IMR-90 (cell line): ENCODE measurements at regions not wholly inside any gene's neighbourhood (a gene's known extent, or its start where the extent isn't known, plus 50 kb on each side); places are given as distances from the start of the nearest gene placed in this dataset.

Experiments used
- ATAC-seq: fragments of 200-7000 bp; cut with Tn5 transposase; 2 replicates; pipeline ENCODE4 v1.9.1; 2020; ENCODE audit warnings: low read depth, mild to moderate bottlenecking, moderate library complexity
- BruUV-seq: library from RNA; stranded (reverse); fragments of 400-500 nt; replicated peaks from 2 replicates; lab custom pipeline; 2021; lab: Mats Ljungman, UMichigan
- CTCF ChIA-PET: fragments of 300-600 bp; formaldehyde crosslinking; extraction: SDS; loops from one replicate; lab custom pipeline; 2021; ENCODE audit warnings: antibody characterized with exemption; lab: Yijun Ruan, JAX
- POLR2A ChIA-PET: fragments of 300-600 bp; sonication (Branson Sonifier 250); formaldehyde crosslinking; loops from one replicate; lab custom pipeline; 2022; ENCODE audit warnings: antibody characterized with exemption; ENCODE audit not compliant: unreplicated experiment; lab: Charles Lee
- DNase-seq: peaks from one replicate; pipeline ENCODE4 v3.0.0; 2013
- H2AFZ ChIP-seq: replicated peaks from 2 replicates; pipeline ENCODE3; 2013; ENCODE audit warnings: low read length, mild to moderate bottlenecking; ENCODE audit not compliant: poor library complexity
- H2AK5ac ChIP-seq: 2 replicates; pipeline ENCODE4 v1.6.1; 2013; ENCODE audit warnings: low read depth, low read length, inconsistent platforms
- H2AK9ac ChIP-seq: replicated peaks from 2 replicates; pipeline ENCODE3; 2013; ENCODE audit warnings: mild to moderate bottlenecking, low read depth, low read length, moderate library complexity; ENCODE audit not compliant: poor library complexity
- H2BK120ac ChIP-seq: 2 replicates; pipeline ENCODE4 v1.6.1; 2013; ENCODE audit warnings: low read depth, low read length, inconsistent platforms
- H2BK15ac ChIP-seq: 3 replicates; pipeline ENCODE4 v1.6.1; 2013; ENCODE audit warnings: low read depth, low read length, inconsistent platforms
- H2BK20ac ChIP-seq: 2 replicates; pipeline ENCODE4 v1.6.1; 2013; ENCODE audit warnings: low read depth, mild to moderate bottlenecking, inconsistent platforms, low read length, moderate library complexity
- H2BK5ac ChIP-seq: 2 replicates; pipeline ENCODE4 v1.6.1; 2013; ENCODE audit warnings: mild to moderate bottlenecking, low read depth, low read length, inconsistent platforms; ENCODE audit not compliant: poor library complexity, severe bottlenecking
- H3K14ac ChIP-seq: replicated peaks from 2 replicates; pipeline ENCODE4 v1.6.1; 2013; ENCODE audit warnings: low read depth, low read length, inconsistent platforms
- H3K18ac ChIP-seq: 2 replicates; pipeline ENCODE4 v1.6.1; 2013; ENCODE audit warnings: low read depth, low read length, control low read depth
- H3K23ac ChIP-seq: 2 replicates; pipeline ENCODE4 v1.6.1; 2013; ENCODE audit warnings: low read depth, low read length, inconsistent platforms
- H3K27ac ChIP-seq: 2 replicates; pipeline ENCODE4 v1.5.1; 2013; ENCODE audit warnings: mild to moderate bottlenecking, control low read depth, low read length; ENCODE audit not compliant: insufficient read depth
- H3K27me3 ChIP-seq: 2 replicates; pipeline ENCODE4 v1.6.1; 2013; ENCODE audit warnings: low read length; ENCODE audit not compliant: control insufficient read depth, insufficient read depth
- H3K36me3 ChIP-seq: 2 replicates; pipeline ENCODE4 v1.6.1; 2013; ENCODE audit warnings: low read length, mixed read lengths; ENCODE audit not compliant: control insufficient read depth, insufficient read depth
- H3K4ac ChIP-seq: 2 replicates; pipeline ENCODE4 v1.6.1; 2013; ENCODE audit warnings: low read depth, low read length, inconsistent platforms
- H3K4me1 ChIP-seq: 2 replicates; pipeline ENCODE4 v1.6.1; 2013; ENCODE audit warnings: low read length, mixed read lengths; ENCODE audit not compliant: control insufficient read depth, insufficient read depth
- H3K4me2 ChIP-seq: 2 replicates; pipeline ENCODE4 v1.6.1; 2013; ENCODE audit warnings: low read depth, mild to moderate bottlenecking, control low read depth, low read length, moderate library complexity
- H3K4me3 ChIP-seq: 2 replicates; pipeline ENCODE4 v1.5.1; 2013; ENCODE audit warnings: low read depth, mild to moderate bottlenecking, control low read depth, low read length, moderate library complexity; ENCODE audit not compliant: insufficient read depth
- H3K56ac ChIP-seq: 2 replicates; pipeline ENCODE4 v1.6.1; 2013; ENCODE audit warnings: low read length, inconsistent platforms; ENCODE audit not compliant: insufficient read depth; ENCODE audit errors: extremely low read depth
- H3K79me1 ChIP-seq, 2 experiments: 2 replicates each; pipeline ENCODE4 v1.6.1; 2013; ENCODE audit warnings: low read length in 2 of 2, inconsistent platforms in 1 of 2, low read depth in 1 of 2
- H3K9ac ChIP-seq: 2 replicates; pipeline ENCODE4 v1.6.1; 2013; ENCODE audit warnings: low read depth, low read length, control low read depth
- H3K9me1 ChIP-seq: 2 replicates; pipeline ENCODE4 v1.6.1; 2013; ENCODE audit warnings: low read length, inconsistent platforms; ENCODE audit not compliant: insufficient read depth
- H3K9me3 ChIP-seq: 2 replicates; pipeline ENCODE4 v1.6.1; 2013; ENCODE audit warnings: low read length; ENCODE audit not compliant: control insufficient read depth, insufficient read depth
- H4K20me1 ChIP-seq: 2 replicates; pipeline ENCODE4 v1.6.1; 2013; ENCODE audit warnings: low read length, inconsistent platforms; ENCODE audit not compliant: insufficient read depth
- H4K5ac ChIP-seq: 2 replicates; pipeline ENCODE4 v1.6.1; 2013; ENCODE audit warnings: mild to moderate bottlenecking, low read depth, low read length, control low read depth
- H4K8ac ChIP-seq, 2 experiments: 2 replicates each; pipeline ENCODE4 v1.6.1; 2013; ENCODE audit warnings: low read depth in 2 of 2, low read length in 2 of 2, control low read depth in 1 of 2, inconsistent platforms in 1 of 2
- H4K91ac ChIP-seq: 2 replicates; pipeline ENCODE4 v1.6.1; 2013; ENCODE audit warnings: low read depth, low read length, inconsistent platforms; ENCODE audit not compliant: insufficient read depth
- BHLHE40 ChIP-seq: fragments of 150-350 bp; IDR thresholded peaks from 2 replicates; pipeline ENCODE4 v1.6.1; 2016; ENCODE audit warnings: mild to moderate bottlenecking, low read depth, low read length
- CEBPB ChIP-seq: IDR thresholded peaks from 2 replicates; pipeline ENCODE4 v1.6.1; 2012; ENCODE audit warnings: low read depth, low read length, improper control_type of control experiment
- CHD1 ChIP-seq: IDR thresholded peaks from 2 replicates; pipeline ENCODE4 v1.6.1; 2012; ENCODE audit warnings: low read depth, low read length, improper control_type of control experiment
- CTCF ChIP-seq: conservative IDR thresholded peaks from 2 replicates; pipeline ENCODE4 v1.5.1; 2012; ENCODE audit warnings: mild to moderate bottlenecking, low read depth, low read length, improper control_type of control experiment
- ELK1 ChIP-seq: fragments of 150-350 bp; IDR thresholded peaks from 2 replicates; pipeline ENCODE4 v1.6.1; 2016; ENCODE audit warnings: low read depth, mild to moderate bottlenecking, low read length, moderate library complexity, borderline replicate concordance
- FOS ChIP-seq: fragments of 150-350 bp; IDR thresholded peaks from 2 replicates; pipeline ENCODE4 v1.6.1; 2016; ENCODE audit warnings: low read depth, low read length
- MAFK ChIP-seq: IDR thresholded peaks from 2 replicates; pipeline ENCODE4 v1.6.1; 2012; ENCODE audit warnings: low read depth, low read length, improper control_type of control experiment
- MAZ ChIP-seq: IDR thresholded peaks from 2 replicates; pipeline ENCODE4 v1.6.1; 2012; ENCODE audit warnings: low read depth, mild to moderate bottlenecking, low read length, improper control_type of control experiment, moderate library complexity, borderline replicate concordance
- MXI1 ChIP-seq: IDR thresholded peaks from 2 replicates; pipeline ENCODE4 v1.6.1; 2012; ENCODE audit warnings: low read depth, mild to moderate bottlenecking, low read length, moderate library complexity, borderline replicate concordance
- NFE2L2 ChIP-seq: fragments of 150-350 bp; IDR thresholded peaks from 2 replicates; pipeline ENCODE4 v1.6.1; 2016; ENCODE audit warnings: low read depth, mild to moderate bottlenecking, low read length
- POLR2A ChIP-seq: IDR thresholded peaks from 2 replicates; pipeline ENCODE4 v1.6.1; 2012; ENCODE audit warnings: mild to moderate bottlenecking, low read depth, low read length
- RCOR1 ChIP-seq: IDR thresholded peaks from 2 replicates; pipeline ENCODE4 v1.6.1; 2012; ENCODE audit warnings: mild to moderate bottlenecking, low read length, improper control_type of control experiment; ENCODE audit not compliant: insufficient replicate concordance
- RFX5 ChIP-seq: IDR thresholded peaks from 2 replicates; pipeline ENCODE4 v1.8.0; 2012; ENCODE audit warnings: low read depth, mild to moderate bottlenecking, low read length, moderate library complexity
- SMC3 ChIP-seq: fragments of 150-350 bp; IDR thresholded peaks from 2 replicates; pipeline ENCODE4 v1.6.1; 2016; ENCODE audit warnings: low read depth, mild to moderate bottlenecking, antibody characterized with exemption, low read length, moderate library complexity
- WGBS, 2 experiments: methylation state at CpG; one replicate each; pipeline versions ENCODE4 v1.1.5 to v1.1.7; 2013; ENCODE audit warnings: missing lambda C conversion rate in 2 of 2; ENCODE audit not compliant: insufficient read length in 1 of 2; ENCODE audit errors: extremely low coverage in 2 of 2; 5-methylcytosine and 5-hydroxymethylcytosine counted together
- dilution Hi-C: fragments of 300-500 bp; cut with HindIII; formaldehyde crosslinking; loops from one replicate; pipeline ENCODE4 v1.14.3; 2018; ENCODE audit warnings: low sequenced_read_pairs; ENCODE audit not compliant: unreplicated experiment
- in situ Hi-C: fragments of 300-500 bp; cut with MboI; formaldehyde crosslinking; loops from 3 replicates; pipeline ENCODE4 v1.14.3; 2019; ENCODE audit warnings: low sequenced_read_pairs, inconsistent platforms, mixed read lengths
- intact Hi-C: fragments of 100-400 bp; cut with micrococcal nuclease; formaldehyde crosslinking; loops from 2 replicates; pipeline ENCODE4 v1.10.0; 2022

GRCh38 chr14:25444381-25444780, 394.4 kb upstream of the STXBP6 start:
- H2BK120ac ChIP-seq, result no peak overlapping the region
- no peak overlapping the region for H4K5ac ChIP-seq
- no peaks in the 10 kb centered on the region for H3K79me1 ChIP-seq
- no peaks in the 10 kb centered on the region for H3K9me1 ChIP-seq
- TF ChIP-seq BHLHE40, result no peak
- TF ChIP-seq MAFK, result no peak
- TF ChIP-seq ELK1, result no peak
- TF ChIP-seq FOS, result no peak
- TF ChIP-seq RFX5, result no peak
- no peak for TF ChIP-seq POLR2A
- no peak for TF ChIP-seq CEBPB
- no peak for TF ChIP-seq CTCF
- no peak for TF ChIP-seq RCOR1
- no peak for TF ChIP-seq SMC3
- no peak for TF ChIP-seq NFE2L2
- TF ChIP-seq MXI1, result no peak
- TF ChIP-seq MAZ, result no peak
- no peak for TF ChIP-seq CHD1
- in situ Hi-C loops, result no loop called here
- H3K23ac ChIP-seq, result no peak overlapping the region
- H3K4me2 ChIP-seq, result no peak overlapping the region
- no peak overlapping the region for H3K9ac ChIP-seq
- no peaks in the 10 kb centered on the region for H3K27me3 ChIP-seq
- ATAC-seq (no peak), DNase-seq (no peak)
- H4K20me1 ChIP-seq, result no peaks in the 10 kb centered on the region
- no peak overlapping the region for H3K14ac ChIP-seq
- no peak overlapping the region for H2AFZ ChIP-seq
- H3K4me3 ChIP-seq, result no peak overlapping the region
- H2AK9ac ChIP-seq, result no peak overlapping the region
- H3K4me1 ChIP-seq, result no peaks in the 10 kb centered on the region
- peaks cover 7% of the 10 kb centered on the region for H3K9me3 ChIP-seq
- H2BK15ac ChIP-seq, result no peak overlapping the region
- no peak overlapping the region for H3K4ac ChIP-seq
- H2BK20ac ChIP-seq, result no peak overlapping the region
- intact Hi-C loops, result no loop called here
- H2AK5ac ChIP-seq, result no peak overlapping the region
- dilution Hi-C loops, result no loop called here
- H2BK5ac ChIP-seq, result no peak overlapping the region
- POLR2A ChIA-PET, result no interaction called here
- no peak overlapping the region for H3K18ac ChIP-seq
- no peak overlapping the region for H3K27ac ChIP-seq
- CTCF ChIA-PET, result no interaction called here
- BruUV-seq, result no TSS peak
- WGBS, 2 experiments, result no CpG with 5 or more reads among the region's 2 CpGs
- H4K8ac ChIP-seq, result no peak overlapping the region
- H3K36me3 ChIP-seq, result no peaks in the 10 kb centered on the region
- no peak overlapping the region for H4K91ac ChIP-seq
- no peak overlapping the region for H3K56ac ChIP-seq
